ENCODE measurements at regions not wholly inside any gene's neighbourhood (a gene's known extent, or its start where the extent isn't known, plus 50 kb on each side); places are given as distances from the start of the nearest gene placed in this dataset.

- TF ChIP-seq ZFX (IDR thresholded peaks at IDR 0.05) (no peak), CTCF (conservative IDR thresholded peaks at IDR 0.05) (no peak)
- H3K27ac ChIP-seq: no peak overlapping the region
These were observed 980.9 kb upstream of the DIAPH2 start for GRCh38 chrX:95703696-95704095.

GRCh38 chrX:95716841-95717240 lies 967.8 kb upstream of the DIAPH2 start:
- no peak overlapping the region for H3K27ac ChIP-seq
- TF ChIP-seq CTCF (conservative IDR thresholded peaks at IDR 0.05) (no peak), ZFX (IDR thresholded peaks at IDR 0.05) (no peak)

GRCh38 chrX:95718746-95719145 lies 965.9 kb upstream of the DIAPH2 start:
- no peak for TF ChIP-seq ZFX (IDR thresholded peaks at IDR 0.05)
- no peak for TF ChIP-seq CTCF (conservative IDR thresholded peaks at IDR 0.05)
- no peak overlapping the region for H3K27ac ChIP-seq

GRCh38 chrX:95721011-95721410 lies 963.6 kb upstream of the DIAPH2 start:
- TF ChIP-seq CTCF (conservative IDR thresholded peaks at IDR 0.05): no peak
- TF ChIP-seq ZFX (IDR thresholded peaks at IDR 0.05): no peak
- H3K27ac ChIP-seq: no peak overlapping the region

- H3K27ac ChIP-seq: no peak overlapping the region
- TF ChIP-seq ZFX (IDR thresholded peaks at IDR 0.05) (no peak), CTCF (conservative IDR thresholded peaks at IDR 0.05) (no peak)
These were observed 956.2 kb upstream of the DIAPH2 start for GRCh38 chrX:95728446-95728845.

- no peak for TF ChIP-seq CTCF (conservative IDR thresholded peaks at IDR 0.05)
- TF ChIP-seq ZFX (IDR thresholded peaks at IDR 0.05): no peak
- H3K27ac ChIP-seq: no peak overlapping the region
These were observed 955.2 kb upstream of the DIAPH2 start for GRCh38 chrX:95729401-95729800.

GRCh38 chrX:95733426-95733825 lies 951.2 kb upstream of the DIAPH2 start:
- no peak for TF ChIP-seq CTCF (conservative IDR thresholded peaks at IDR 0.05)
- no peak for TF ChIP-seq ZFX (IDR thresholded peaks at IDR 0.05)
- no peak overlapping the region for H3K27ac ChIP-seq

All from C4-2B (cell line).